Colonic mucosa (tissue), 4 donors: ENCODE measurements at regions not wholly inside any gene's neighbourhood (a gene's known extent, or its start where the extent isn't known, plus 50 kb on each side); places are given as distances from the start of the nearest gene placed in this dataset.

ENCODE experiments used
- DNase-seq: peaks from one replicate; pipeline ENCODE4 v3.0.0-alpha.2; 2020
- H3K27ac ChIP-seq: fragments of 200-600 bp; one replicate; pipeline ENCODE4 v1.8.0; 2021
- H3K27me3 ChIP-seq: fragments of 200-600 bp; one replicate; pipeline ENCODE4 v1.8.0; 2021
- H3K36me3 ChIP-seq: fragments of 200-600 bp; one replicate; pipeline ENCODE4 v1.8.0; 2021
- H3K4me1 ChIP-seq: fragments of 200-600 bp; one replicate; pipeline ENCODE4 v1.8.0; 2021; ENCODE audit warnings: mild to moderate bottlenecking
- H3K4me3 ChIP-seq: fragments of 200-600 bp; one replicate; pipeline ENCODE4 v1.8.0; 2021
- H3K9ac ChIP-seq, 2 donors: one replicate each; pipeline ENCODE4 v1.7.0; 2013; ENCODE audit warnings: control low read depth in 2 of 2, low read depth in 2 of 2, low read length in 2 of 2
- H3K9me3 ChIP-seq: fragments of 200-600 bp; one replicate; pipeline ENCODE4 v1.8.0; 2021
- CTCF ChIP-seq: fragments of 200-600 bp; IDR thresholded peaks from one replicate; pipeline ENCODE4 v1.8.0; 2022; ENCODE audit warnings: antibody characterized with exemption, mild to moderate bottlenecking
- intact Hi-C: fragments of 100-400 bp; cut with DNase I; formaldehyde crosslinking; loops from one replicate; pipeline ENCODE4 v1.14.1; 2022
- donor health status: healthy.
- donor health status: DM: no; HTN: no; CAD: no.
- donor health status: DM: no; HTN: no; CAD: no.

GRCh38 chr15:29589975-29590374, 232.3 kb downstream of the TJP1 start:
- H3K4me1 ChIP-seq = no peaks in the 10 kb centered on the region
- no peak for DNase-seq
- no peaks in the 10 kb centered on the region for H3K36me3 ChIP-seq
- no peaks in the 10 kb centered on the region for H3K9me3 ChIP-seq
- intact Hi-C loops = no loop called here
- TF ChIP-seq CTCF = no peak
- no peak overlapping the region for H3K27ac ChIP-seq
- H3K27me3 ChIP-seq = no peaks in the 10 kb centered on the region
- H3K9ac ChIP-seq = no peak overlapping the region
- no peak overlapping the region for H3K4me3 ChIP-seq

GRCh38 chr15:29589416-29589815, 232.9 kb downstream of the TJP1 start:
- Histone ChIP-seq H3K4me3 (no peak overlapping the region), H3K9me3 (no peaks in the 10 kb centered on the region), H3K27ac (no peak overlapping the region), H3K36me3 (no peaks in the 10 kb centered on the region), H3K27me3 (no peaks in the 10 kb centered on the region), H3K4me1 (no peaks in the 10 kb centered on the region), H3K9ac (no peak overlapping the region)
- intact Hi-C loops = no loop called here
- no peak for DNase-seq
- no peak for TF ChIP-seq CTCF

GRCh38 chr15:29573197-29573838, 248.9 kb downstream of the TJP1 start:
- Histone ChIP-seq H3K9ac (no peak overlapping the region), H3K4me3 (no peak overlapping the region), H3K9me3 (no peaks in the 10 kb centered on the region), H3K27ac (no peak overlapping the region), H3K4me1 (no peaks in the 10 kb centered on the region), H3K27me3 (no peaks in the 10 kb centered on the region), H3K36me3 (no peaks in the 10 kb centered on the region)
- TF ChIP-seq CTCF = no peak
- intact Hi-C loops = no loop called here
- no peak for DNase-seq

- peak; percentile 62 for DNase-seq
- no peak for TF ChIP-seq CTCF
- H3K4me1 ChIP-seq = no peaks in the 10 kb centered on the region
- H3K9me3 ChIP-seq = no peaks in the 10 kb centered on the region
- no peaks in the 10 kb centered on the region for H3K36me3 ChIP-seq
- intact Hi-C loops = no loop called here
- no peak overlapping the region for H3K9ac ChIP-seq
- no peak overlapping the region for H3K4me3 ChIP-seq
- H3K27ac ChIP-seq = peak overlapping the region; percentile 59
- no peaks in the 10 kb centered on the region for H3K27me3 ChIP-seq
These were observed 250.4 kb downstream of the TJP1 start for GRCh38 chr15:29571792-29572431.

- H3K27ac ChIP-seq = peak overlapping the region; percentile 59
- TF ChIP-seq CTCF = no peak
- DNase-seq = peak; percentile 47
- no peaks in the 10 kb centered on the region for H3K9me3 ChIP-seq
- H3K4me3 ChIP-seq = peak overlapping the region; percentile 39
- H3K36me3 ChIP-seq = no peaks in the 10 kb centered on the region
- H3K9ac ChIP-seq = peak overlapping the region in 1 of 2 donors; percentile 35
- H3K27me3 ChIP-seq = no peaks in the 10 kb centered on the region
- intact Hi-C loops = no loop called here
- H3K4me1 ChIP-seq = no peaks in the 10 kb centered on the region
These were observed 251.1 kb downstream of the TJP1 start for GRCh38 chr15:29570948-29571791.
